ELR (cell line): ENCODE measurements at regions not wholly inside any gene's neighbourhood (a gene's known extent, or its start where the extent isn't known, plus 50 kb on each side); places are given as distances from the start of the nearest gene placed in this dataset.

ENCODE experiments used
- DNase-seq: peaks from one replicate; pipeline ENCODE4 v3.0.0-alpha.2; 2015; ENCODE audit warnings: low read depth

- DNase-seq = peak; percentile 20
These were observed 414.0 kb upstream of the OPRM1 start for GRCh38 chr6:153625089-153625488.

- DNase-seq = no peak
These were observed 414.5 kb upstream of the OPRM1 start for GRCh38 chr6:153624528-153624927.

GRCh38 chr6:153623496-153623895 lies 415.5 kb upstream of the OPRM1 start:
- no peak for DNase-seq

- peak; percentile 17 for DNase-seq
These were observed 417.5 kb upstream of the OPRM1 start for GRCh38 chr6:153621491-153621890.

GRCh38 chr6:153621070-153621469 lies 418.0 kb upstream of the OPRM1 start:
- DNase-seq = no peak

GRCh38 chr6:153618371-153619322 lies 420.4 kb upstream of the OPRM1 start:
- DNase-seq = no peak

- no peak for DNase-seq
These were observed 422.5 kb upstream of the OPRM1 start for GRCh38 chr6:153616506-153616905.

- no peak for DNase-seq
These were observed 425.2 kb upstream of the OPRM1 start for GRCh38 chr6:153613719-153614455.

- DNase-seq = no peak
These were observed 436.6 kb upstream of the OPRM1 start for GRCh38 chr6:153602401-153602800.

- DNase-seq = no peak
These were observed 439.1 kb upstream of the OPRM1 start for GRCh38 chr6:153599901-153600300.

- peak; percentile 59 for DNase-seq
These were observed 443.1 kb upstream of the OPRM1 start for GRCh38 chr6:153595903-153596302.

- no peak for DNase-seq
These were observed 444.2 kb upstream of the OPRM1 start for GRCh38 chr6:153594871-153595270.

- no peak for DNase-seq
These were observed 447.9 kb upstream of the OPRM1 start for GRCh38 chr6:153591159-153591558.

GRCh38 chr6:153590411-153590810 lies 448.6 kb upstream of the OPRM1 start:
- no peak for DNase-seq

GRCh38 chr6:153588330-153588729 lies 450.7 kb upstream of the OPRM1 start:
- DNase-seq = no peak

GRCh38 chr6:153583685-153584084 lies 452.6 kb upstream of the RGS17 start:
- no peak for DNase-seq

- no peak for DNase-seq
These were observed 449.7 kb upstream of the RGS17 start for GRCh38 chr6:153580776-153581175.

- no peak for DNase-seq
These were observed 444.4 kb upstream of the RGS17 start for GRCh38 chr6:153575528-153575927.

GRCh38 chr6:153574231-153574630 lies 443.1 kb upstream of the RGS17 start:
- DNase-seq = no peak

GRCh38 chr6:153572371-153572770 lies 441.3 kb upstream of the RGS17 start:
- DNase-seq = no peak

GRCh38 chr6:153568628-153569027 lies 437.5 kb upstream of the RGS17 start:
- DNase-seq = peak; percentile 66

GRCh38 chr6:153564803-153565202 lies 433.7 kb upstream of the RGS17 start:
- no peak for DNase-seq

GRCh38 chr6:153563001-153563400 lies 431.9 kb upstream of the RGS17 start:
- no peak for DNase-seq
